WTC11 (cell line): ENCODE measurements at regions not wholly inside any gene's neighbourhood (a gene's known extent, or its start where the extent isn't known, plus 50 kb on each side); places are given as distances from the start of the nearest gene placed in this dataset.

Source experiments
- FOXK1 ChIP-seq: sonication (generic); formaldehyde crosslinking; IDR thresholded peaks from 2 replicates; pipeline ENCODE4 v1.8.0; 2022; ENCODE audit warnings: mild to moderate bottlenecking, moderate library complexity, missing genetic modification reagents
- MXD4 ChIP-seq: fragments of 250-450 bp; sonication (Bioruptor Pico); IDR thresholded peaks from 2 replicates; pipeline ENCODE4 v1.8.0; 2021; ENCODE audit warnings: mild to moderate bottlenecking, moderate library complexity, borderline replicate concordance
- TF ChIP-seq, protein P1 (sequence below): fragments of 200-600 bp; IDR thresholded peaks from 2 replicates; pipeline ENCODE4 v1.8.0; 2022; ENCODE audit warnings: antibody characterized with exemption
- TF ChIP-seq, protein P2 (sequence below): sonication (generic); formaldehyde crosslinking; IDR thresholded peaks from 2 replicates; pipeline ENCODE4 v1.8.1; 2023; ENCODE audit warnings: mild to moderate bottlenecking, moderate library complexity, missing genetic modification reagents

DNA sequence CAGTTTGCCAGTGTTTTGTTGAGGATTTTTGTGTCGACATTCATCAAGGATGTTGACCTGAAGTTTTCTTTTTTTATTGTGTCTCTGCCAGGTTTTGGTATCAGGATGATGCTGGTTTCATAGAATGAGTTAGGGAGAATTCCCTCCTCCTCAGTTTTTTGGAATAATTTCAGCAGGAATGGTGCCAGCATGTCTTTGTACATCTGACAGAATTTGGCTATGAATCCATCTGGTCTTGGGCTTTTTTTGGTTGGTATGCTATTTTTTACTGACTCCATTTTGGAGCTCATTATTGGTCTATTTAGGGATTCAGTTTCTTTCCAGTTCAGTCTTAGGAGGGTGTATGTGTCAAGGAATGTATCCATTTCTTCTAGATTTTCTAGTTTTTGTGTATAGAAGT is 320.0 kb upstream of the PPP2R3A start:
- TF ChIP-seq, protein P1, sequence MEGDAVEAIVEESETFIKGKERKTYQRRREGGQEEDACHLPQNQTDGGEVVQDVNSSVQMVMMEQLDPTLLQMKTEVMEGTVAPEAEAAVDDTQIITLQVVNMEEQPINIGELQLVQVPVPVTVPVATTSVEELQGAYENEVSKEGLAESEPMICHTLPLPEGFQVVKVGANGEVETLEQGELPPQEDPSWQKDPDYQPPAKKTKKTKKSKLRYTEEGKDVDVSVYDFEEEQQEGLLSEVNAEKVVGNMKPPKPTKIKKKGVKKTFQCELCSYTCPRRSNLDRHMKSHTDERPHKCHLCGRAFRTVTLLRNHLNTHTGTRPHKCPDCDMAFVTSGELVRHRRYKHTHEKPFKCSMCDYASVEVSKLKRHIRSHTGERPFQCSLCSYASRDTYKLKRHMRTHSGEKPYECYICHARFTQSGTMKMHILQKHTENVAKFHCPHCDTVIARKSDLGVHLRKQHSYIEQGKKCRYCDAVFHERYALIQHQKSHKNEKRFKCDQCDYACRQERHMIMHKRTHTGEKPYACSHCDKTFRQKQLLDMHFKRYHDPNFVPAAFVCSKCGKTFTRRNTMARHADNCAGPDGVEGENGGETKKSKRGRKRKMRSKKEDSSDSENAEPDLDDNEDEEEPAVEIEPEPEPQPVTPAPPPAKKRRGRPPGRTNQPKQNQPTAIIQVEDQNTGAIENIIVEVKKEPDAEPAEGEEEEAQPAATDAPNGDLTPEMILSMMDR = no peak
- TF ChIP-seq MXD4 (CRISPR knock-in tag) = no peak
- TF ChIP-seq, protein P2, sequence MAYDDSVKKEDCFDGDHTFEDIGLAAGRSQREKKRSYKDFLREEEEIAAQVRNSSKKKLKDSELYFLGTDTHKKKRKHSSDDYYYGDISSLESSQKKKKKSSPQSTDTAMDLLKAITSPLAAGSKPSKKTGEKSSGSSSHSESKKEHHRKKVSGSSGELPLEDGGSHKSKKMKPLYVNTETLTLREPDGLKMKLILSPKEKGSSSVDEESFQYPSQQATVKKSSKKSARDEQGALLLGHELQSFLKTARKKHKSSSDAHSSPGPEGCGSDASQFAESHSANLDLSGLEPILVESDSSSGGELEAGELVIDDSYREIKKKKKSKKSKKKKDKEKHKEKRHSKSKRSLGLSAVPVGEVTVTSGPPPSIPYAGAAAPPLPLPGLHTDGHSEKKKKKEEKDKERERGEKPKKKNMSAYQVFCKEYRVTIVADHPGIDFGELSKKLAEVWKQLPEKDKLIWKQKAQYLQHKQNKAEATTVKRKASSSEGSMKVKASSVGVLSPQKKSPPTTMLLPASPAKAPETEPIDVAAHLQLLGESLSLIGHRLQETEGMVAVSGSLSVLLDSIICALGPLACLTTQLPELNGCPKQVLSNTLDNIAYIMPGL (CRISPR knock-in tag) = no peak
- TF ChIP-seq FOXK1 (CRISPR knock-in tag) = no peak
